LNCAP (cell line): ENCODE measurements at regions not wholly inside any gene's neighbourhood (a gene's known extent, or its start where the extent isn't known, plus 50 kb on each side); places are given as distances from the start of the nearest gene placed in this dataset.

Source experiments
- CTCF ChIP-seq: fragments of 450-650 bp; IDR thresholded peaks from 2 replicates; pipeline ENCODE4 v1.5.1; 2017; ENCODE audit warnings: mild to moderate bottlenecking

GRCh38 chr13:72025836-72026235 is 158.8 kb upstream of the DACH1 start:
- no peak for TF ChIP-seq CTCF

GRCh38 chr13:72023895-72024294 is 156.9 kb upstream of the DACH1 start:
- no peak for TF ChIP-seq CTCF

GRCh38 chr13:72005455-72005854 is 138.5 kb upstream of the DACH1 start:
- no peak for TF ChIP-seq CTCF

- no peak for TF ChIP-seq CTCF
Measured at GRCh38 chr13:72004784-72005374, 137.9 kb upstream of the DACH1 start.

GRCh38 chr13:72004246-72004645 is 137.2 kb upstream of the DACH1 start:
- TF ChIP-seq CTCF = no peak

- no peak for TF ChIP-seq CTCF
Measured at GRCh38 chr13:71998223-71998622, 131.2 kb upstream of the DACH1 start.

- no peak for TF ChIP-seq CTCF
Measured at GRCh38 chr13:71979616-71980015, 112.6 kb upstream of the DACH1 start.

GRCh38 chr13:71977028-71977427 is 110.0 kb upstream of the DACH1 start:
- TF ChIP-seq CTCF = no peak
